ENCODE measurements at regions not wholly inside any gene's neighbourhood (a gene's known extent, or its start where the extent isn't known, plus 50 kb on each side); places are given as distances from the start of the nearest gene placed in this dataset.
"Not testable (repeated sequence)": the region's sequence is repeated elsewhere in the genome, so short reads cannot be mapped to it uniquely, and the experiment has no call there.

GRCh38 chr2:187180529-187180928, 267.5 kb downstream of the CALCRL start:
- no peak for ATAC-seq
- TF ChIP-seq ZNF232 (CRISPR knock-in tag; IDR thresholded peaks at IDR 0.05) (no peak), NFATC4 (CRISPR knock-in tag; IDR thresholded peaks at IDR 0.05) (no peak), TP53 (CRISPR knock-in tag; IDR thresholded peaks at IDR 0.05) (no peak), SMAD3 (CRISPR knock-in tag; IDR thresholded peaks at IDR 0.05; ENCODE audit: borderline replicate concordance) (no peak), ATF3 (CRISPR knock-in tag; conservative IDR thresholded peaks at IDR 0.05) (no peak), FOXJ3 (CRISPR knock-in tag; IDR thresholded peaks at IDR 0.05; ENCODE audit: borderline replicate concordance) (no peak), ZNF281 (CRISPR knock-in tag; IDR thresholded peaks at IDR 0.05) (no peak), ZNF138 (CRISPR knock-in tag; conservative IDR thresholded peaks at IDR 0.05) (no peak), USF2 (CRISPR knock-in tag; IDR thresholded peaks at IDR 0.05) (no peak), TEAD1 (CRISPR knock-in tag; IDR thresholded peaks at IDR 0.05) (no peak), MYBL2 (CRISPR knock-in tag; IDR thresholded peaks at IDR 0.05) (no peak), MLX (CRISPR knock-in tag; IDR thresholded peaks at IDR 0.05) (no peak), SOX15 (CRISPR knock-in tag; IDR thresholded peaks at IDR 0.05) (no peak)
- ChIA-PET POLR2A (no interaction called here), CTCF (no interaction called here)
- no peak for DNase-seq (ENCODE audit: low spot score)
- no peak overlapping the region for H3K4me3 Mint-ChIP-seq
- peaks cover 4% of the 10 kb centered on the region; the same call in 1 of the 2 replicates for H3K4me1 Mint-ChIP-seq
- H3K9me3 Mint-ChIP-seq = peaks cover 40% of the 10 kb centered on the region
- H3K36me3 Mint-ChIP-seq = peaks cover 15% of the 10 kb centered on the region
- H3K27ac Mint-ChIP-seq = no peak overlapping the region
- H3K27me3 Mint-ChIP-seq (ENCODE audit: low read depth) = 0 out of 2 replicates have a peak, but pooled peaks cover 2% of the 10 kb centered on the region

- H3K4me1 Mint-ChIP-seq; POLR2A ChIA-PET; H3K27me3 Mint-ChIP-seq (ENCODE audit: low read depth); ATAC-seq; H3K4me3 Mint-ChIP-seq; CTCF ChIA-PET; DNase-seq (ENCODE audit: low spot score); H3K27ac Mint-ChIP-seq: not testable (repeated sequence)
- H3K36me3 Mint-ChIP-seq = peaks cover 15% of the 10 kb centered on the region
- peaks cover 53% of the 10 kb centered on the region for H3K9me3 Mint-ChIP-seq
Observed at GRCh38 chr2:187178876-187179275, 269.2 kb downstream of the CALCRL start.

GRCh38 chr2:187177253-187177652, 270.8 kb downstream of the CALCRL start:
- no peak for DNase-seq (ENCODE audit: low spot score)
- CTCF ChIA-PET = no interaction called here
- no peak for ATAC-seq
- Mint-ChIP-seq H3K4me1 (no peaks in the 10 kb centered on the region), H3K27me3 (ENCODE audit: low read depth) (0 out of 2 replicates have a peak, but pooled peaks cover 2% of the 10 kb centered on the region), H3K4me3 (no peak overlapping the region), H3K36me3 (peaks cover 3% of the 10 kb centered on the region), H3K9me3 (peaks cover 38% of the 10 kb centered on the region), H3K27ac (no peak overlapping the region)
- POLR2A ChIA-PET = interaction anchor here (0.8 kb wide), 1 partner anchor 11 kb away, joined by 3 read pairs; no protein-coding TSS in a partner anchor
- TF ChIP-seq IRF2 (CRISPR knock-in tag; IDR thresholded peaks at IDR 0.05; ENCODE audit: borderline replicate concordance, low read depth) (no peak), ZNF317 (CRISPR knock-in tag; IDR thresholded peaks at IDR 0.05; ENCODE audit: borderline replicate concordance, low read depth) (no peak), ZNF396 (CRISPR knock-in tag; IDR thresholded peaks at IDR 0.05; ENCODE audit: borderline replicate concordance) (no peak), OVOL2 (CRISPR knock-in tag; IDR thresholded peaks at IDR 0.05; ENCODE audit: borderline replicate concordance) (no peak), ZBTB21 (CRISPR knock-in tag; IDR thresholded peaks at IDR 0.05; ENCODE audit: borderline replicate concordance) (no peak), ZNF532 (CRISPR knock-in tag; IDR thresholded peaks at IDR 0.05; ENCODE audit: borderline replicate concordance) (no peak), CREB1 (CRISPR knock-in tag; IDR thresholded peaks at IDR 0.05) (no peak), MXD4 (CRISPR knock-in tag; IDR thresholded peaks at IDR 0.05; ENCODE audit: borderline replicate concordance) (no peak), CBFB (CRISPR knock-in tag; IDR thresholded peaks at IDR 0.05; ENCODE audit: low read depth) (no peak), SMAD3 (CRISPR knock-in tag; IDR thresholded peaks at IDR 0.05; ENCODE audit: borderline replicate concordance) (no peak), ESRRA (CRISPR knock-in tag; IDR thresholded peaks at IDR 0.05; ENCODE audit: borderline replicate concordance) (no peak), NR1H2 (CRISPR knock-in tag; IDR thresholded peaks at IDR 0.05) (no peak), ZNF138 (CRISPR knock-in tag; conservative IDR thresholded peaks at IDR 0.05) (no peak)
